CD14-positive monocyte (primary cell): ENCODE measurements at regions not wholly inside any gene's neighbourhood (a gene's known extent, or its start where the extent isn't known, plus 50 kb on each side); places are given as distances from the start of the nearest gene placed in this dataset.

ENCODE experiments used
- DNase-seq, 3 donors: peaks; one replicate each; pipeline ENCODE4 v3.0.0-alpha.2; 2011 to 2022
- H2AFZ ChIP-seq: 2 replicates; pipeline ENCODE4 v1.6.0; 2012; ENCODE audit warnings: mild to moderate bottlenecking, low read depth, low read length, inconsistent platforms; ENCODE audit not compliant: insufficient read depth, poor library complexity, severe bottlenecking
- H3K27ac ChIP-seq, 2 donors: 1 replicate in 1 of 2; 2 replicates in 1 of 2; pipeline ENCODE4 v1.5.1; 2012 to 2013; ENCODE audit warnings: low read length in 2 of 2, control low read depth in 1 of 2, inconsistent platforms in 1 of 2, low read depth in 1 of 2, mild to moderate bottlenecking in 1 of 2
- H3K27me3 ChIP-seq, 2 donors: one replicate each; pipeline versions ENCODE4 v1.6.0 to v1.6.1; 2011 to 2013; ENCODE audit warnings: low read length in 2 of 2; ENCODE audit not compliant: control insufficient read depth in 2 of 2, insufficient read depth in 2 of 2
- H3K36me3 ChIP-seq, 2 donors: replicated peaks in 1 of 2; 1 replicate in 1 of 2; 2 replicates in 1 of 2; pipeline versions ENCODE4 v1.5.1 to v1.6.1; 2012 to 2013; ENCODE audit warnings: low read length in 2 of 2, control low read depth in 1 of 2, inconsistent platforms in 1 of 2, mild to moderate bottlenecking in 1 of 2; ENCODE audit not compliant: insufficient read depth in 2 of 2, control insufficient read depth in 1 of 2
- H3K4me1 ChIP-seq, 2 donors: 1 replicate in 1 of 2; 2 replicates in 1 of 2; pipeline versions ENCODE4 v1.5.1 to v1.6.1; 2012 to 2013; ENCODE audit warnings: low read length in 2 of 2, control low read depth in 1 of 2, inconsistent platforms in 1 of 2, mild to moderate bottlenecking in 1 of 2, moderate library complexity in 1 of 2; ENCODE audit not compliant: insufficient read depth in 2 of 2, control insufficient read depth in 1 of 2
- H3K4me2 ChIP-seq: replicated peaks from 2 replicates; pipeline ENCODE3; 2012; ENCODE audit warnings: low read length, moderate library complexity, mild to moderate bottlenecking; ENCODE audit not compliant: poor library complexity, severe bottlenecking; ENCODE audit errors: extremely low read depth
- H3K4me3 ChIP-seq, 3 experiments: fragments of 200-600 bp in 1 of 3; sonication (generic) in 1 of 3; replicated peaks in 1 of 3; 1 replicate in 2 of 3; 2 replicates in 1 of 3; pipeline ENCODE4 v1.5.1; 2011 to 2013; ENCODE audit warnings: low read length in 3 of 3, mild to moderate bottlenecking in 3 of 3, control low read depth in 2 of 3, low read depth in 2 of 3, inconsistent platforms in 1 of 3, moderate library complexity in 1 of 3
- H3K79me2 ChIP-seq: 2 replicates; pipeline ENCODE4 v1.6.0; 2012; ENCODE audit warnings: mild to moderate bottlenecking, control low read depth, inconsistent platforms, low read length, moderate library complexity; ENCODE audit not compliant: insufficient read depth
- H3K9ac ChIP-seq: 2 replicates; pipeline ENCODE4 v1.6.0; 2017; ENCODE audit warnings: low read length, mild to moderate bottlenecking; ENCODE audit not compliant: insufficient read depth, poor library complexity, severe bottlenecking
- H3K9me3 ChIP-seq, 2 donors: replicated peaks in 1 of 2; 1 replicate in 1 of 2; 2 replicates in 1 of 2; pipeline versions ENCODE4 v1.5.1 to v1.6.1; 2012 to 2013; ENCODE audit warnings: low read length in 2 of 2, control low read depth in 1 of 2; ENCODE audit not compliant: control insufficient read depth in 1 of 2, insufficient read depth in 1 of 2
- H4K20me1 ChIP-seq: 2 replicates; pipeline ENCODE4 v1.6.0; 2012; ENCODE audit warnings: mild to moderate bottlenecking, low read length, control low read depth, moderate library complexity; ENCODE audit not compliant: insufficient read depth
- H3K27ac Mint-ChIP-seq, 7 donors: one replicate each; pipeline ENCODE4 v1.8.0; 2020; ENCODE audit warnings: mild to moderate bottlenecking in 7 of 7, mixed read lengths in 7 of 7, moderate library complexity in 6 of 7, inconsistent platforms in 2 of 7
- H3K27me3 Mint-ChIP-seq, 3 donors: one replicate each; pipeline ENCODE4 v1.8.0; 2021 to 2022; ENCODE audit warnings: low read depth in 3 of 3, mild to moderate bottlenecking in 3 of 3, mixed read lengths in 3 of 3, moderate library complexity in 3 of 3, inconsistent platforms in 1 of 3
- H3K36me3 Mint-ChIP-seq, 2 donors: one replicate each; pipeline ENCODE4 v1.8.0; 2020; ENCODE audit warnings: mixed read lengths in 2 of 2, inconsistent platforms in 1 of 2, mild to moderate bottlenecking in 1 of 2
- H3K4me1 Mint-ChIP-seq: one replicate; pipeline ENCODE4 v1.8.0; 2020; ENCODE audit warnings: mild to moderate bottlenecking, mixed read lengths
- H3K4me3 Mint-ChIP-seq, 2 donors: one replicate each; pipeline ENCODE4 v1.8.0; 2020; ENCODE audit warnings: mild to moderate bottlenecking in 2 of 2, mixed read lengths in 2 of 2, moderate library complexity in 1 of 2
- H3K9me3 Mint-ChIP-seq, 7 donors: one replicate each; pipeline ENCODE4 v1.8.0; 2020 to 2022; ENCODE audit warnings: mixed read lengths in 7 of 7, mild to moderate bottlenecking in 6 of 7, moderate library complexity in 6 of 7, inconsistent platforms in 2 of 7
- WGBS: methylation state at CpG from one replicate; pipeline ENCODE4 v1.1.5; 2013; ENCODE audit warnings: missing lambda C conversion rate; ENCODE audit not compliant: insufficient coverage; 5-methylcytosine and 5-hydroxymethylcytosine counted together
- intact Hi-C, 2 donors: fragments of 100-400 bp; cut with micrococcal nuclease; formaldehyde crosslinking; loops; one replicate each; pipeline versions ENCODE4 v1.15.0 to v1.15.1; 2023
- TF ChIP-seq, protein P1 (sequence below): fragments of 200-600 bp; IDR thresholded peaks from one replicate; pipeline ENCODE4 v1.8.0; 2022; ENCODE audit warnings: antibody characterized with exemption, mild to moderate bottlenecking

DNA sequence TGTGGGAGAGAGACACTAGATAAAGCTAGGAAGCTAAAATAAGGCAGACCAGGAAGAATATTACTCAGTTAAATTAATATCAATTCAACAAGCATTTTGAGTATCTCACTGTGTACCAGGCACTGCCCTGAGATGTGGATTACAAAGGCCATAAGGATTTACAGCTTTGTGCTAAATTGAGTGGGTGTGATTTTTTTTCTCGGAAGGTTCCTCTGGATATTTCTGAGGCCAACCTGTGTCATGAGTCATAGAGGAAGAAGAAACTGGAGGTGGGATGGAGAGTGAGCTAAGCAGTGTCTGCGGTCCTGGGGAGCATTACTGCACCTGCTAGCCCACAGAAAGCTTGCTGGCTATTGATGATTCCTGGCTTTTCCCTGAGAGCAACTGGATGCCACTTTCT lies 135.2 kb downstream of the RFPL4B start:
- no peaks in the 10 kb centered on the region for H3K36me3 Mint-ChIP-seq
- WGBS, result 90% methylated on average over 2 of the region's 2 CpGs
- peaks cover 0 to 2% (median 1%) of the 10 kb centered on the region in 3 donors for H3K27me3 Mint-ChIP-seq
- Histone ChIP-seq H3K4me3 (no peak overlapping the region), H4K20me1 (no peaks in the 10 kb centered on the region), H3K79me2 (no peaks in the 10 kb centered on the region), H2AFZ (no peak overlapping the region), H3K27me3 (no peaks in the 10 kb centered on the region), H3K9me3 (no peaks in the 10 kb centered on the region), H3K9ac (no peak overlapping the region), H3K36me3 (no peaks in the 10 kb centered on the region), H3K27ac (no peak overlapping the region), H3K4me1 (no peaks in the 10 kb centered on the region), H3K4me2 (no peak overlapping the region)
- peaks cover 0 to 7% (median 2%) of the 10 kb centered on the region in 7 donors for H3K9me3 Mint-ChIP-seq
- intact Hi-C loops, result no loop called here
- DNase-seq, result no peak
- TF ChIP-seq, protein P1, sequence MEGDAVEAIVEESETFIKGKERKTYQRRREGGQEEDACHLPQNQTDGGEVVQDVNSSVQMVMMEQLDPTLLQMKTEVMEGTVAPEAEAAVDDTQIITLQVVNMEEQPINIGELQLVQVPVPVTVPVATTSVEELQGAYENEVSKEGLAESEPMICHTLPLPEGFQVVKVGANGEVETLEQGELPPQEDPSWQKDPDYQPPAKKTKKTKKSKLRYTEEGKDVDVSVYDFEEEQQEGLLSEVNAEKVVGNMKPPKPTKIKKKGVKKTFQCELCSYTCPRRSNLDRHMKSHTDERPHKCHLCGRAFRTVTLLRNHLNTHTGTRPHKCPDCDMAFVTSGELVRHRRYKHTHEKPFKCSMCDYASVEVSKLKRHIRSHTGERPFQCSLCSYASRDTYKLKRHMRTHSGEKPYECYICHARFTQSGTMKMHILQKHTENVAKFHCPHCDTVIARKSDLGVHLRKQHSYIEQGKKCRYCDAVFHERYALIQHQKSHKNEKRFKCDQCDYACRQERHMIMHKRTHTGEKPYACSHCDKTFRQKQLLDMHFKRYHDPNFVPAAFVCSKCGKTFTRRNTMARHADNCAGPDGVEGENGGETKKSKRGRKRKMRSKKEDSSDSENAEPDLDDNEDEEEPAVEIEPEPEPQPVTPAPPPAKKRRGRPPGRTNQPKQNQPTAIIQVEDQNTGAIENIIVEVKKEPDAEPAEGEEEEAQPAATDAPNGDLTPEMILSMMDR, result no peak
- no peak overlapping the region for H3K27ac Mint-ChIP-seq
- no peak overlapping the region for H3K4me3 Mint-ChIP-seq
- no peaks in the 10 kb centered on the region for H3K4me1 Mint-ChIP-seq

DNA sequence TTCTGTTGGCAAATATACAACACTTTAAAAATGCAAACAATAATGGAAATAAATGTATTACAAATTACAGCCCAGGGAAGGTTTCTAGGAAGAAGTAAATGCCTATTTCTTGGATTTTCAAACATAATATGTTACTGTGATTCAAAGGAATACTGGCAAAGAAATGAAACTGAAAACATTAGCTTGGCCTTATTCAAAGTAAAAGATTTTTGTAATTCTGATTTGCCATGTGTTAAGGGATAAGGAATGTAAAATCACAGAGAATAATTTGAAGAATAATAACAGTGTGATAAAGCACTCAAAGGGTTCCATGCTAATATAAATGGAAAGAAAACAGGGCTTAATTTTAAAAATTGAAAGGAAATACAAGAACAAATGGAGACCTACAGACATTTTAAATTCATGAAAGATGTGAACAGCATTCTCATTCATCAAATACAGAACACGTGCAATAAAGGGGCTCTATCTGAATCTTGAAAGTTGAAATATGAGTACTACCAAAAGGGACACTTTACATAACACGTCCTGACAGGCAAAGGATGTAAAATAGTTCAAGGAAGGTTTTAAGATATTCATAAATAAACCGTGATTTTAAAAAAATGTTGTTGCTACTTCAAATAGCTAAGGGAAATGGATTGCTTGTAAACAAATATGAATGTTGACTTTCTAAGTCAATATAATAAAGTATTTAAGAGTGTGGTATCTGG lies 138.1 kb downstream of the RFPL4B start:
- H3K4me3 Mint-ChIP-seq, result no peak overlapping the region

More for the DNA sequence above, 138.1 kb downstream of the RFPL4B start:
- H3K79me2 ChIP-seq, result no peaks in the 10 kb centered on the region
- H3K4me3 ChIP-seq, result no peak overlapping the region
- intact Hi-C loops, result no loop called here
- H2AFZ ChIP-seq, result no peak overlapping the region
- no peaks in the 10 kb centered on the region for H3K9me3 ChIP-seq
- no peak for DNase-seq
- H3K4me1 Mint-ChIP-seq, result no peaks in the 10 kb centered on the region
- no peaks in the 10 kb centered on the region for H3K27me3 ChIP-seq
- H3K4me2 ChIP-seq, result no peak overlapping the region
- H3K36me3 Mint-ChIP-seq, result no peaks in the 10 kb centered on the region
- no peak overlapping the region for H3K9ac ChIP-seq
- no peaks in the 10 kb centered on the region for H3K4me1 ChIP-seq
- no peaks in the 10 kb centered on the region for H4K20me1 ChIP-seq
- no CpG with 5 or more reads among the region's 3 CpGs for WGBS
- no peak overlapping the region for H3K27ac Mint-ChIP-seq
- peaks cover 0 to 7% (median 1%) of the 10 kb centered on the region in 3 donors for H3K27me3 Mint-ChIP-seq
- no peaks in the 10 kb centered on the region for H3K36me3 ChIP-seq
- TF ChIP-seq, protein P1, result no peak
- peaks cover 0 to 5% (median 1%) of the 10 kb centered on the region in 7 donors for H3K9me3 Mint-ChIP-seq
- no peak overlapping the region for H3K27ac ChIP-seq
